Lower leg skin (tissue), 4 donors: ENCODE measurements at regions not wholly inside any gene's neighbourhood (a gene's known extent, or its start where the extent isn't known, plus 50 kb on each side); places are given as distances from the start of the nearest gene placed in this dataset.

Experiments
- DNase-seq, 2 donors: peaks; one replicate each; pipeline ENCODE4 v3.0.0-alpha.2; 2019; ENCODE audit warnings: low spot score in 2 of 2
- H3K4me3 ChIP-seq: fragments of 200-600 bp; sonication (generic); 2 replicates; pipeline ENCODE4 v1.5.1; 2017; ENCODE audit warnings: mild to moderate bottlenecking, low read depth; ENCODE audit not compliant: poor library complexity, severe bottlenecking
- POLR2A ChIP-seq, 2 donors: fragments of 450-650 bp; IDR thresholded peaks; one replicate each; pipeline ENCODE4 v1.6.1; 2016 to 2017; ENCODE audit warnings: antibody characterized with exemption in 2 of 2, mild to moderate bottlenecking in 1 of 2, moderate library complexity in 1 of 2
- WGBS, 2 donors: methylation state at CpG; one replicate each; pipeline ENCODE4 v1.1.5; 2018; 5-methylcytosine and 5-hydroxymethylcytosine counted together
- intact Hi-C: fragments of 100-400 bp; cut with DNase I; formaldehyde crosslinking; loops from one replicate; pipeline ENCODE4 v1.15.0; 2023; ENCODE audit warnings: low total_unique reads
- TF ChIP-seq, protein P1 (sequence below), 3 donors: fragments of 450-650 bp; IDR thresholded peaks; one replicate each; pipeline ENCODE4 v1.5.1; 2016; ENCODE audit warnings: antibody characterized with exemption in 3 of 3, mild to moderate bottlenecking in 3 of 3, moderate library complexity in 2 of 3

DNA sequence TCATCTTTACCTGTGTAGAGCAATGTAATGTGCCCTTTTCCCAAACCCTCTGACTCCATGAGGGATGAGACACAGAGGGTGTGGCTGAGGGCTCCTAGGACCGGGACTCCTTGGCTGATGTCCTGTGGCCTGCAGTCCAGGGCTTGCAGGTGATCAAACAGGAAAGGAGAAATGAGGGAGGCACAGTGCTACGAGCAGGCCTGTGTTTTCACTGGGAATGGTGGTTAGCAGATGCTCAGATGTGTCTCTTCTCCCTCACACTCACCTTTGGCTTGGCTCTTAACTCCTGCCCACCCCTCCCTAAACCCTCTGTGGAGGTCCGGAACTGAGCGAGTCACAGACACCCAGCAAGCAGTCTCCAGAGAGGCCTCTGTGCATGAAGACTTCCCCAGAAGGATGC lies 254.4 kb downstream of the DAD1 start:
- no peak overlapping the region for H3K4me3 ChIP-seq
- 70 to 80% methylated on average over 4 of the region's 4 CpGs for WGBS, 2 donors
- TF ChIP-seq, protein P1, sequence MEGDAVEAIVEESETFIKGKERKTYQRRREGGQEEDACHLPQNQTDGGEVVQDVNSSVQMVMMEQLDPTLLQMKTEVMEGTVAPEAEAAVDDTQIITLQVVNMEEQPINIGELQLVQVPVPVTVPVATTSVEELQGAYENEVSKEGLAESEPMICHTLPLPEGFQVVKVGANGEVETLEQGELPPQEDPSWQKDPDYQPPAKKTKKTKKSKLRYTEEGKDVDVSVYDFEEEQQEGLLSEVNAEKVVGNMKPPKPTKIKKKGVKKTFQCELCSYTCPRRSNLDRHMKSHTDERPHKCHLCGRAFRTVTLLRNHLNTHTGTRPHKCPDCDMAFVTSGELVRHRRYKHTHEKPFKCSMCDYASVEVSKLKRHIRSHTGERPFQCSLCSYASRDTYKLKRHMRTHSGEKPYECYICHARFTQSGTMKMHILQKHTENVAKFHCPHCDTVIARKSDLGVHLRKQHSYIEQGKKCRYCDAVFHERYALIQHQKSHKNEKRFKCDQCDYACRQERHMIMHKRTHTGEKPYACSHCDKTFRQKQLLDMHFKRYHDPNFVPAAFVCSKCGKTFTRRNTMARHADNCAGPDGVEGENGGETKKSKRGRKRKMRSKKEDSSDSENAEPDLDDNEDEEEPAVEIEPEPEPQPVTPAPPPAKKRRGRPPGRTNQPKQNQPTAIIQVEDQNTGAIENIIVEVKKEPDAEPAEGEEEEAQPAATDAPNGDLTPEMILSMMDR (IDR thresholded peaks at IDR 0.05) = no peak
- no peak for TF ChIP-seq POLR2A (IDR thresholded peaks at IDR 0.05)
- DNase-seq = no peak
- intact Hi-C loops = no loop called here

- no peak for DNase-seq
- intact Hi-C loops = no loop called here
- 45 to 46% methylated on average over 4 of the region's 4 CpGs for WGBS, 2 donors
- no peak overlapping the region for H3K4me3 ChIP-seq
- no peak for TF ChIP-seq POLR2A (IDR thresholded peaks at IDR 0.05)
- TF ChIP-seq, protein P1 (IDR thresholded peaks at IDR 0.05) = no peak
These were observed 254.8 kb downstream of the DAD1 start for GRCh38 chr14:22334275-22334577.

DNA sequence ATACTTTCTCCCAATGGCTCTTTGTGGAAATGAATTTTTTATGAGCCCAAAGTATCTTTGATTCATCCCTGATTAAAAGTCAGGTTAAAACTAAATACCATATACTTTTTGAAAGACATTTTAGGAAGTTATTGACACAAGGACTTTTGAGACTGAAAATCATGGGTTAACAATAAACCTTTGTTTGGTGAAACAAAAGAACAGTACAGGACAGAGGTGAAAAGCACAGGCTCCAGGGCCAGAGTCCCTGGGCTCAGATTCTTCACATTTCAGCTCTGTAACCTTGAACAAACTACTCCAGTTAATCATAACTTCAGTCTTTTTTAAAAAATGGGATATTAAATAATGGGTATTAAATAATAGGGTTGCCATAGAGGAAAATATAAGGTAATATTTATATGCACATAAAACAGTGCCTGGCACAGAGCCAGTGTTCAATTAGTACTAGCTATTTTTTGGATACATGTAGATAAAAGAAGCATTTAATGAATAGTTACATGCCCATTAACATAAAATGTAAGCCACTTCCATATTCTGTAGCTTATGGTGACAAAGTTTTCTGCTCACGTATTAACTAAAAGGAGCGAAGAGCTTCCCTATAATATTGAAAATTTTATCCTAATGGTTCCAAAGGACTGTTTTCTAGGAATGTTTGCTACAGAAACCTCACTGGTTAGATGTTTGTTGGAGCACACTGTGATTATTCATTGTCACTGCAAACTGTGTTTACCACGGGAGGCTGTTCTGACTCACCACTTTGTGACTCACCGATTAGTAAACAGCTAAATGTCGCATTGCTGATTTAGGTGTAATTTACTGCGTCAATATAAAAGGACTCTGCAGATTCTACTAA lies 255.4 kb downstream of the DAD1 start:
- DNase-seq = peak in 1 of 2 donors; percentile 59
- TF ChIP-seq POLR2A (IDR thresholded peaks at IDR 0.05) = no peak
- TF ChIP-seq, protein P1 (IDR thresholded peaks at IDR 0.05) = no peak
- 29 to 32% methylated on average over 6 of the region's 6 CpGs for whole genome bisulfite sequencing, 2 donors
- H3K4me3 ChIP-seq = no peak overlapping the region
- intact Hi-C loops = no loop called here

GRCh38 chr14:22332686-22333421 lies 256.2 kb downstream of the DAD1 start:
- no peak for DNase-seq
- no peak for TF ChIP-seq POLR2A (IDR thresholded peaks at IDR 0.05)
- TF ChIP-seq, protein P1 (IDR thresholded peaks at IDR 0.05) = no peak
- intact Hi-C loops = no loop called here
- H3K4me3 ChIP-seq = no peak overlapping the region
- WGBS, 2 donors = 59 to 69% methylated on average over 2 of the region's 2 CpGs

DNA sequence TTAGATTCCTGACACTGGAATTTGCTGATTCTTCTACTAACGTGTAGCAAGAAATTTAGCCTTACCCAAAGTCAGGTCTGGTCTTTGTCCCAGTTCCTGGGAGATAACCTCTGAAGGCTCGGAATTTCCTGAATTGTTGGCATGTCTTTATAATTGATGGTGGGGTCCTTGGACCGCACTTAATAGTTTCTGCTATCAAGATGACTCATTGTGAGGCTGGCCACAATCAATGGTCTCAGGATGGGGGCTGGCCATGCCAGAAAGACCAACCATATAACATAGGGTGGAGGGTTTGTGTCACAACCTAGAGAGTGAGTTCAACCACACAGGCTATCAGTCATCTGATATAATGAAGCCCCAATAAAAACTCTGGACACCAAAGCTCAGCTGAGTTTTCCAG lies 259.7 kb downstream of the DAD1 start:
- DNase-seq = no peak
- TF ChIP-seq, protein P1 (IDR thresholded peaks at IDR 0.05) = no peak
- no peak for TF ChIP-seq POLR2A (IDR thresholded peaks at IDR 0.05)
- no peak overlapping the region for H3K4me3 ChIP-seq
- 56 to 58% methylated on average over 3 of the region's 3 CpGs for WGBS, 2 donors
- intact Hi-C loops = no loop called here
